H1 (cell line): ENCODE measurements at regions not wholly inside any gene's neighbourhood (a gene's known extent, or its start where the extent isn't known, plus 50 kb on each side); places are given as distances from the start of the nearest gene placed in this dataset.

ENCODE experiments used
- CTCF ChIA-PET: fragments of 300-600 bp; sonication (Branson Sonifier 250); formaldehyde crosslinking; loops from one replicate; lab custom pipeline; 2021; ENCODE audit not compliant: partially characterized antibody; lab: Charles Lee
- POLR2A ChIA-PET: fragments of 300-600 bp; sonication (Branson Sonifier 250); formaldehyde crosslinking; loops from one replicate; lab custom pipeline; 2021; ENCODE audit warnings: inconsistent platforms; ENCODE audit not compliant: partially characterized antibody; lab: Charles Lee
- DNase-seq, 2 experiments: peaks; one replicate each; pipeline versions ENCODE4 v3.0.0 to v3.0.0-alpha.2; 2010 to 2022; ENCODE audit warnings: low spot score in 2 of 2, low read depth in 1 of 2, mixed read lengths in 1 of 2
- FAIRE-seq: peaks from 2 replicates; lab custom pipeline; 2011; peaks lifted over from hg19 to GRCh38; lab: Jason Lieb, UNC
- H2AFZ ChIP-seq: 2 replicates; pipeline ENCODE4 v1.8.1; 2012; ENCODE audit warnings: low read length, inconsistent platforms
- H2AK5ac ChIP-seq: 2 replicates; pipeline ENCODE4 v1.6.1; 2013; ENCODE audit warnings: low read depth, low read length
- H2BK120ac ChIP-seq: replicated peaks from 2 replicates; pipeline ENCODE3; 2013; ENCODE audit warnings: low read depth, low read length, inconsistent platforms
- H2BK12ac ChIP-seq: 2 replicates; pipeline ENCODE4 v1.6.1; 2013; ENCODE audit warnings: low read depth, low read length
- H2BK15ac ChIP-seq: 2 replicates; pipeline ENCODE4 v1.6.1; 2013; ENCODE audit warnings: low read length
- H2BK20ac ChIP-seq: 2 replicates; pipeline ENCODE4 v1.6.1; 2013; ENCODE audit warnings: low read length
- H2BK5ac ChIP-seq: 2 replicates; pipeline ENCODE4 v1.6.1; 2013; ENCODE audit warnings: low read depth, low read length
- H3K14ac ChIP-seq: 2 replicates; pipeline ENCODE4 v1.6.1; 2013; ENCODE audit warnings: inconsistent platforms; ENCODE audit not compliant: insufficient read length
- H3K18ac ChIP-seq: 2 replicates; pipeline ENCODE4 v1.6.1; 2013; ENCODE audit warnings: low read length; ENCODE audit errors: extremely low read depth
- H3K23ac ChIP-seq: 2 replicates; pipeline ENCODE4 v1.6.1; 2013; ENCODE audit warnings: inconsistent platforms; ENCODE audit not compliant: insufficient read length
- H3K23me2 ChIP-seq: 2 replicates; pipeline ENCODE4 v1.6.1; 2013; ENCODE audit warnings: low read depth, low read length
- H3K27ac ChIP-seq: 2 replicates; pipeline ENCODE4 v1.6.1; 2011; ENCODE audit warnings: low read depth, low read length, inconsistent platforms
- H3K27me3 ChIP-seq, 4 experiments: replicated peaks in 1 of 4; 1 replicate in 1 of 4; 2 replicates in 3 of 4; pipeline versions ENCODE4 v1.6.1 to v1.8.1; 2011 to 2013; ENCODE audit warnings: low read length in 3 of 4, mild to moderate bottlenecking in 3 of 4, inconsistent platforms in 2 of 4, mixed read lengths in 2 of 4, moderate library complexity in 1 of 4; ENCODE audit not compliant: control insufficient read depth in 3 of 4, insufficient read depth in 3 of 4; ENCODE audit errors: extremely low read depth in 1 of 4
- H3K36me3 ChIP-seq, 4 experiments: 2 replicates each; pipeline versions ENCODE4 v1.6.1 to v1.8.1; 2011 to 2013; ENCODE audit warnings: mild to moderate bottlenecking in 4 of 4, low read length in 3 of 4, moderate library complexity in 2 of 4, control low read depth in 1 of 4, inconsistent platforms in 1 of 4; ENCODE audit not compliant: insufficient read depth in 4 of 4, control insufficient read depth in 2 of 4
- H3K4ac ChIP-seq: replicated peaks from 2 replicates; pipeline ENCODE3; 2013; ENCODE audit warnings: low read length, low read depth, mixed read lengths, inconsistent platforms; ENCODE audit not compliant: insufficient read length
- H3K4me1 ChIP-seq, 4 experiments: replicated peaks in 1 of 4; 1 replicate in 1 of 4; 2 replicates in 3 of 4; pipeline versions ENCODE4 v1.6.1 to v1.8.1; 2011 to 2013; ENCODE audit warnings: low read length in 3 of 4, inconsistent platforms in 2 of 4, mixed read lengths in 1 of 4; ENCODE audit not compliant: insufficient read depth in 4 of 4, control insufficient read depth in 3 of 4
- H3K4me2 ChIP-seq, 2 experiments: 2 replicates each; pipeline versions ENCODE4 v1.6.1 to v1.8.1; 2011 to 2013; ENCODE audit warnings: low read depth in 2 of 2, low read length in 2 of 2, control low read depth in 1 of 2, inconsistent platforms in 1 of 2, mild to moderate bottlenecking in 1 of 2; ENCODE audit not compliant: insufficient read depth in 1 of 2
- H3K4me3 ChIP-seq, 4 experiments: fragments of 200-600, 300-600 bp in 1 of 4; sonication (generic), shearing (Covaris generic), sonication (Bioruptor Twin) in 1 of 4; 2 replicates each; pipeline versions ENCODE4 v1.5.1 to v1.8.1; 2011 to 2016; ENCODE audit warnings: low read length in 4 of 4, low read depth in 3 of 4, control low read depth in 2 of 4, inconsistent platforms in 2 of 4, mild to moderate bottlenecking in 2 of 4, mixed read lengths in 1 of 4, moderate library complexity in 1 of 4; ENCODE audit not compliant: insufficient read depth in 2 of 4; ENCODE audit errors: extremely low read depth in 1 of 4
- H3K56ac ChIP-seq: replicated peaks from 2 replicates; pipeline ENCODE3; 2013; ENCODE audit warnings: low read depth, mild to moderate bottlenecking, mixed read lengths, low read length, inconsistent platforms; ENCODE audit not compliant: insufficient read length
- H3K79me1 ChIP-seq: 2 replicates; pipeline ENCODE4 v1.6.1; 2013; ENCODE audit warnings: low read depth, low read length, control low read depth
- H3K79me2 ChIP-seq, 2 experiments: 2 replicates each; pipeline versions ENCODE4 v1.6.1 to v1.8.1; 2012 to 2013; ENCODE audit warnings: low read length in 2 of 2, mild to moderate bottlenecking in 2 of 2, inconsistent platforms in 1 of 2; ENCODE audit not compliant: insufficient read depth in 2 of 2, control insufficient read depth in 1 of 2
- H3K9ac ChIP-seq, 4 experiments: replicated peaks in 1 of 4; 1 replicate in 1 of 4; 2 replicates in 3 of 4; pipeline versions ENCODE4 v1.6.1 to v1.8.1; 2011 to 2013; ENCODE audit warnings: low read depth in 3 of 4, low read length in 3 of 4, control low read depth in 2 of 4, mild to moderate bottlenecking in 2 of 4, moderate library complexity in 2 of 4, inconsistent platforms in 1 of 4; ENCODE audit errors: extremely low read depth in 1 of 4
- H3K9me3 ChIP-seq, 2 experiments: 2 replicates each; pipeline versions ENCODE4 v1.6.1 to v1.8.1; 2012 to 2013; ENCODE audit warnings: mild to moderate bottlenecking in 2 of 2, moderate library complexity in 2 of 2, control low read depth in 1 of 2, inconsistent platforms in 1 of 2, low read depth in 1 of 2, low read length in 1 of 2, mixed read lengths in 1 of 2; ENCODE audit not compliant: insufficient read depth in 2 of 2
- H4K20me1 ChIP-seq, 2 experiments: replicated peaks in 1 of 2; 2 replicates each; pipeline versions ENCODE3 to v1.8.1; 2011 to 2013; ENCODE audit warnings: inconsistent platforms in 2 of 2, low read length in 2 of 2, mild to moderate bottlenecking in 1 of 2; ENCODE audit not compliant: insufficient read depth in 2 of 2, control insufficient read depth in 1 of 2
- H4K5ac ChIP-seq: 2 replicates; pipeline ENCODE4 v1.6.1; 2013; ENCODE audit warnings: low read length, low read depth, mixed read lengths, inconsistent platforms; ENCODE audit not compliant: insufficient read length
- H4K8ac ChIP-seq: 2 replicates; pipeline ENCODE4 v1.8.0; 2013; ENCODE audit warnings: mild to moderate bottlenecking, moderate library complexity, low read length, inconsistent platforms; ENCODE audit not compliant: insufficient read depth; ENCODE audit errors: extremely low read depth
- H4K91ac ChIP-seq: replicated peaks from 2 replicates; pipeline ENCODE3; 2013; ENCODE audit warnings: low read length, mixed read lengths, inconsistent platforms; ENCODE audit not compliant: insufficient read length
- ATF3 ChIP-seq: IDR thresholded peaks from 2 replicates; pipeline ENCODE4 v1.6.1; 2011; ENCODE audit warnings: low read depth, mild to moderate bottlenecking, low read length; ENCODE audit not compliant: insufficient read depth
- BCL11A ChIP-seq, 2 experiments: IDR thresholded peaks; one replicate each; pipeline ENCODE4 v1.6.1; 2011; ENCODE audit warnings: low read depth in 2 of 2, low read length in 2 of 2, mild to moderate bottlenecking in 2 of 2
- CEBPB ChIP-seq: IDR thresholded peaks from 2 replicates; pipeline ENCODE4 v1.6.1; 2012; ENCODE audit warnings: low read depth, low read length
- CHD2 ChIP-seq: IDR thresholded peaks from 2 replicates; pipeline ENCODE4 v1.6.1; 2012; ENCODE audit warnings: low read length, improper control_type of control experiment
- CREB1 ChIP-seq: IDR thresholded peaks from 2 replicates; pipeline ENCODE4 v1.6.1; 2012; ENCODE audit warnings: inconsistent platforms
- E2F6 ChIP-seq: IDR thresholded peaks from 2 replicates; pipeline ENCODE4 v1.6.1; 2012; ENCODE audit warnings: inconsistent platforms
- EZH2 ChIP-seq: fragments of 200-600 bp; sonication (generic); IDR thresholded peaks from 2 replicates; pipeline ENCODE4 v1.7.1; 2012; ENCODE audit warnings: low read depth, mild to moderate bottlenecking, moderate library complexity, low read length, inconsistent platforms; ENCODE audit not compliant: severe bottlenecking
- HDAC2 ChIP-seq, 2 experiments: fragments of 300-600 bp in 1 of 2; sonication (generic) in 1 of 2; IDR thresholded peaks; 2 replicates each; pipeline ENCODE4 v1.6.1; 2011 to 2012; ENCODE audit warnings: low read depth in 2 of 2, low read length in 2 of 2, mild to moderate bottlenecking in 2 of 2, moderate library complexity in 2 of 2, borderline replicate concordance in 1 of 2, inconsistent platforms in 1 of 2
- MAFK ChIP-seq: IDR thresholded peaks from 2 replicates; pipeline ENCODE4 v1.6.1; 2012; ENCODE audit warnings: low read depth, mild to moderate bottlenecking, improper control_type of control experiment, low read length
- POU5F1 ChIP-seq: IDR thresholded peaks from 2 replicates; pipeline ENCODE4 v1.6.1; 2011; ENCODE audit warnings: low read depth, mild to moderate bottlenecking, low read length, moderate library complexity
- RNF2 ChIP-seq: fragments of 200-900, 300-1000 bp; sonication (generic); IDR thresholded peaks from 2 replicates; pipeline ENCODE4 v1.7.1; 2016; ENCODE audit warnings: borderline replicate concordance, low read depth, mild to moderate bottlenecking, antibody characterized with exemption, low read length; ENCODE audit not compliant: poor library complexity, severe bottlenecking; ENCODE audit errors: missing control alignments
- TCF12 ChIP-seq: IDR thresholded peaks from 2 replicates; pipeline ENCODE4 v1.6.1; 2011; ENCODE audit warnings: low read depth, mild to moderate bottlenecking, low read length
- WGBS, 2 experiments: shearing (Covaris generic) in 1 of 2; methylation state at CpG; one replicate each; pipeline versions ENCODE4 v1.1.6 to v1.1.7; 2013 to 2015; ENCODE audit warnings: low lambda C conversion rate in 2 of 2, mixed read lengths in 2 of 2, inconsistent platforms in 1 of 2, low coverage in 1 of 2, missing lambda C conversion rate in 1 of 2; ENCODE audit not compliant: insufficient replicate concordance in 2 of 2, insufficient coverage in 1 of 2, insufficient read length in 1 of 2; ENCODE audit errors: extremely low coverage in 1 of 2, missing lambda C conversion rate in 1 of 2; 5-methylcytosine and 5-hydroxymethylcytosine counted together

- no peak overlapping the region for H4K91ac ChIP-seq
- no peak overlapping the region for H3K18ac ChIP-seq
- no peak for FAIRE-seq
- H3K79me2 ChIP-seq, result no peaks in the 10 kb centered on the region
- ChIA-PET POLR2A (no interaction called here), CTCF (interaction anchor here (0.6 to 1.1 kb wide), 2 partner anchors 12 to 99 kb away, joined by 3 read pairs; no protein-coding TSS in a partner anchor)
- H3K9ac ChIP-seq, result no peak overlapping the region
- H4K8ac ChIP-seq, result no peak overlapping the region
- H2BK12ac ChIP-seq, result no peak overlapping the region
- no peak overlapping the region for H3K56ac ChIP-seq
- peaks cover 0 to 1% (median 0%) of the 10 kb centered on the region in 4 experiments; a peak in 1 of 7 replicates for H3K27me3 ChIP-seq
- no peak overlapping the region for H3K4me2 ChIP-seq
- no peak overlapping the region for H3K4ac ChIP-seq
- no peak overlapping the region for H2BK120ac ChIP-seq
- H3K23ac ChIP-seq, result no peak overlapping the region
- H3K36me3 ChIP-seq, result no peaks in the 10 kb centered on the region
- no peaks in the 10 kb centered on the region for H3K79me1 ChIP-seq
- no peak overlapping the region for H3K4me3 ChIP-seq
- H4K20me1 ChIP-seq, result no peaks in the 10 kb centered on the region
- H3K14ac ChIP-seq, result no peak overlapping the region
- H3K23me2 ChIP-seq, result no peaks in the 10 kb centered on the region; the same call in 1 of the 2 replicates
- no peak overlapping the region for H2BK20ac ChIP-seq
- DNase-seq, result no peak
- H2AK5ac ChIP-seq, result no peak overlapping the region
- H3K9me3 ChIP-seq, result peaks cover 0 to 2% of the 10 kb centered on the region in 2 experiments; a peak in 2 of 4 replicates
- H2BK5ac ChIP-seq, result no peak overlapping the region
- no peak overlapping the region for H3K27ac ChIP-seq
- no peak overlapping the region for H2AFZ ChIP-seq
- TF ChIP-seq E2F6 (no peak), CHD2 (no peak), MAFK (no peak), ATF3 (no peak), TCF12 (no peak), BCL11A (IDR thresholded peaks at IDR 0.05; ENCODE audit: low read depth in 2 of 2, low read length in 2 of 2) (no peak), HDAC2 (IDR thresholded peaks at IDR 0.05; ENCODE audit: borderline replicate concordance in 1 of 2, low read depth in 2 of 2, low read length in 2 of 2) (no peak), CREB1 (no peak), EZH2 (no peak), POU5F1 (no peak), RNF2 (no peak), CEBPB (no peak)
- H4K5ac ChIP-seq, result no peak overlapping the region
- H3K4me1 ChIP-seq, result no peaks in the 10 kb centered on the region
- 92% methylated on average over 4 of the region's 4 CpGs; no CpG with 5 or more reads in 1 of the 2 experiments for WGBS, 2 experiments
- H2BK15ac ChIP-seq, result no peak overlapping the region
These were observed 492.0 kb upstream of the RUNX1 start for GRCh38 chr21:35540950-35541638.
